T-cell (primary cell): ENCODE measurements at regions not wholly inside any gene's neighbourhood (a gene's known extent, or its start where the extent isn't known, plus 50 kb on each side); places are given as distances from the start of the nearest gene placed in this dataset.
"Not testable (repeated sequence)": the region's sequence is repeated elsewhere in the genome, so short reads cannot be mapped to it uniquely, and the experiment has no call there.

Experiments used
- ATAC-seq, 4 experiments: fragments of 200-7000 bp in 3 of 4; fragments of 150-1000 bp in 1 of 4; cut with Tn5 transposase; replicated peaks in 1 of 4; 1 replicate in 3 of 4; 2 replicates in 1 of 4; pipeline ENCODE4 v1.10.0; 2021; ENCODE audit warnings: moderate library complexity in 3 of 4, mild to moderate bottlenecking in 2 of 4, moderate number of reproducible peaks in 1 of 4
- CTCF ChIA-PET, 2 donors: fragments of 300-600 bp; sonication (Branson Sonifier 250); formaldehyde crosslinking; loops; one replicate each; lab custom pipeline; 2022; ENCODE audit warnings: antibody characterized with exemption in 2 of 2; lab: Charles Lee
- POLR2A ChIA-PET, 2 donors: fragments of 300-600 bp; sonication (Branson Sonifier 250); formaldehyde crosslinking; loops; one replicate each; lab custom pipeline; 2022; ENCODE audit warnings: antibody characterized with exemption in 2 of 2; lab: Charles Lee
- DNase-seq, 35 experiments: peaks; one replicate each; pipeline versions ENCODE4 v3.0.0 to v3.0.0-alpha.2; 2013 to 2023
- H3K27ac ChIP-seq: one replicate; pipeline ENCODE4 v1.5.1; 2013; ENCODE audit warnings: low read length
- H3K27me3 ChIP-seq, 2 experiments: replicated peaks in 1 of 2; 1 replicate in 1 of 2; 2 replicates in 1 of 2; pipeline versions ENCODE4 v1.6.1 to v1.7.0; 2013; ENCODE audit warnings: low read length in 1 of 2, mixed read lengths in 1 of 2; ENCODE audit not compliant: control insufficient read depth in 2 of 2, insufficient read depth in 2 of 2; ENCODE audit errors: extremely low read depth in 1 of 2
- H3K36me3 ChIP-seq, 2 donors: 1 replicate in 1 of 2; 2 replicates in 1 of 2; pipeline versions ENCODE4 v1.6.1 to v1.7.0; 2013; ENCODE audit warnings: low read length in 1 of 2; ENCODE audit not compliant: control insufficient read depth in 2 of 2, insufficient read depth in 1 of 2; ENCODE audit errors: extremely low read depth in 1 of 2
- H3K4me1 ChIP-seq, 2 experiments: 1 replicate in 1 of 2; 2 replicates in 1 of 2; pipeline versions ENCODE4 v1.6.1 to v1.7.0; 2013; ENCODE audit warnings: low read length in 2 of 2, mixed read lengths in 1 of 2; ENCODE audit not compliant: insufficient read depth in 2 of 2, control insufficient read depth in 1 of 2; ENCODE audit errors: extremely low read depth in 1 of 2
- H3K4me3 ChIP-seq, 2 donors: 1 replicate in 1 of 2; 2 replicates in 1 of 2; pipeline versions ENCODE4 v1.5.1 to v1.7.0; 2013; ENCODE audit warnings: mild to moderate bottlenecking in 2 of 2, low read length in 1 of 2, moderate library complexity in 1 of 2; ENCODE audit not compliant: control insufficient read depth in 1 of 2; ENCODE audit errors: extremely low read depth in 1 of 2
- H3K9me3 ChIP-seq: 2 replicates; pipeline ENCODE4 v1.7.0; 2013
- H3K27ac Mint-ChIP-seq, 2 donors: one replicate each; pipeline ENCODE4 v1.8.0; 2020 to 2021; ENCODE audit warnings: mild to moderate bottlenecking in 2 of 2, mixed read lengths in 2 of 2
- H3K27me3 Mint-ChIP-seq, 2 donors: one replicate each; pipeline ENCODE4 v1.8.0; 2021 to 2022; ENCODE audit warnings: mixed read lengths in 2 of 2
- H3K36me3 Mint-ChIP-seq: one replicate; pipeline ENCODE4 v1.8.0; 2021; ENCODE audit warnings: mixed read lengths
- H3K4me1 Mint-ChIP-seq, 3 donors: one replicate each; pipeline ENCODE4 v1.8.0; 2020 to 2022; ENCODE audit warnings: mixed read lengths in 3 of 3, mild to moderate bottlenecking in 1 of 3
- H3K4me3 Mint-ChIP-seq, 3 donors: one replicate each; pipeline ENCODE4 v1.8.0; 2020 to 2022; ENCODE audit warnings: mild to moderate bottlenecking in 3 of 3, mixed read lengths in 3 of 3, moderate library complexity in 3 of 3
- H3K9me3 Mint-ChIP-seq, 3 donors: one replicate each; pipeline ENCODE4 v1.8.0; 2020 to 2022; ENCODE audit warnings: mixed read lengths in 3 of 3
- WGBS: methylation state at CpG from one replicate; pipeline ENCODE4 v1.1.5; 2013; ENCODE audit warnings: missing lambda C conversion rate; ENCODE audit not compliant: insufficient coverage; 5-methylcytosine and 5-hydroxymethylcytosine counted together

DNA sequence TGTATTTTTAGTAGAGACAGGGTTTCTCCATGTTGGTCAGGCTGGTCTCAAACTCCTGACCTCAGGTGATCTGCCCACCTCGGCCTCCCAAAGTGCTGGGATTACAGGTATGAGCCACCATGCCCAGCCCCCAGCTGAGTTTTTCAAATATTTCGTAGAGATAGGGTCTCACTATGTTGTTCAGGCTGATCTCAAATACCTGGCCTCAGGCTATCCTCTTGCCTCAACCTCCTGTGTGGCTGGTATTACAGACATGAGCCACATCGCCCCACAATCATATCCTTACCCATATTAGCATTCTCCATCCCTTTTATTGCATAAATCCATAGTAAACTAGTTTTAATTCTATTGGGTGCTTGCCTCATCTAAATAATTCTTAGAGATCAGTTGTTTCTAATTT, 157.6 kb upstream of the HEY2 start:
- POLR2A ChIA-PET, H3K36me3 ChIP-seq, H3K4me3 Mint-ChIP-seq, CTCF ChIA-PET, H3K27me3 Mint-ChIP-seq, H3K4me1 ChIP-seq, H3K9me3 Mint-ChIP-seq, H3K4me3 ChIP-seq, ATAC-seq, H3K27me3 ChIP-seq, H3K27ac Mint-ChIP-seq, DNase-seq, H3K27ac ChIP-seq, H3K4me1 Mint-ChIP-seq, H3K9me3 ChIP-seq, H3K36me3 Mint-ChIP-seq: not testable (repeated sequence)
- 17% methylated on average over 1 of the region's 3 CpGs for WGBS

- no peaks in the 10 kb centered on the region for H3K36me3 Mint-ChIP-seq
- no peak overlapping the region for H3K27ac ChIP-seq
- ChIA-PET CTCF (interaction anchor here in 1 of 2 donors (0.6 kb wide), 1 partner anchor 1520 kb away, joined by 3 read pairs; no protein-coding TSS in a partner anchor), POLR2A (no interaction called here)
- H3K4me1 ChIP-seq = no peaks in the 10 kb centered on the region
- H3K27me3 Mint-ChIP-seq = peaks cover 7 to 11% of the 10 kb centered on the region in 2 donors
- no peaks in the 10 kb centered on the region for H3K27me3 ChIP-seq
- DNase-seq (no peak), ATAC-seq (no peak)
- no peak overlapping the region for H3K4me3 ChIP-seq
- no peak overlapping the region for H3K4me3 Mint-ChIP-seq
- H3K36me3 ChIP-seq = no peaks in the 10 kb centered on the region
- no peak overlapping the region for H3K27ac Mint-ChIP-seq
- H3K9me3 ChIP-seq = no peaks in the 10 kb centered on the region
- H3K4me1 Mint-ChIP-seq = no peaks in the 10 kb centered on the region
- H3K9me3 Mint-ChIP-seq = no peaks in the 10 kb centered on the region
Observed at GRCh38 chr6:125593746-125594145, 155.7 kb upstream of the HEY2 start.

- Histone ChIP-seq H3K27me3 (no peaks in the 10 kb centered on the region), H3K36me3 (no peaks in the 10 kb centered on the region), H3K4me1 (no peaks in the 10 kb centered on the region), H3K9me3 (no peaks in the 10 kb centered on the region), H3K4me3 (no peak overlapping the region), H3K27ac (no peak overlapping the region)
- H3K27ac Mint-ChIP-seq = no peak overlapping the region
- ATAC-seq = no peak
- DNase-seq = no peak
- H3K27me3 Mint-ChIP-seq = peaks cover 9 to 18% of the 10 kb centered on the region in 2 donors
- no peaks in the 10 kb centered on the region for H3K4me1 Mint-ChIP-seq
- H3K4me3 Mint-ChIP-seq = no peak overlapping the region
- ChIA-PET POLR2A (no interaction called here), CTCF (no interaction called here)
- no peaks in the 10 kb centered on the region for H3K9me3 Mint-ChIP-seq
- WGBS = 87% methylated on average over 3 of the region's 3 CpGs
- no peaks in the 10 kb centered on the region for H3K36me3 Mint-ChIP-seq
Observed at GRCh38 chr6:125596020-125596419, 153.4 kb upstream of the HEY2 start.

- Mint-ChIP-seq H3K27me3 (peaks cover 14 to 18% of the 10 kb centered on the region in 2 donors), H3K27ac (no peak overlapping the region), H3K36me3 (no peaks in the 10 kb centered on the region), H3K4me3 (no peak overlapping the region), H3K9me3 (no peaks in the 10 kb centered on the region), H3K4me1 (no peaks in the 10 kb centered on the region)
- Histone ChIP-seq H3K9me3 (no peaks in the 10 kb centered on the region), H3K27me3 (no peaks in the 10 kb centered on the region), H3K27ac (no peak overlapping the region), H3K36me3 (no peaks in the 10 kb centered on the region), H3K4me1 (no peaks in the 10 kb centered on the region), H3K4me3 (no peak overlapping the region)
- ATAC-seq (no peak), DNase-seq (no peak)
- CTCF ChIA-PET = no interaction called here
- WGBS = 81% methylated on average over 4 of the region's 7 CpGs
- POLR2A ChIA-PET = interaction anchor here in 1 of 2 donors (0.7 kb wide), 1 partner anchor 74 kb away, joined by 3 read pairs; no protein-coding TSS in a partner anchor
Observed at GRCh38 chr6:125597411-125598253, 151.8 kb upstream of the HEY2 start.

DNA sequence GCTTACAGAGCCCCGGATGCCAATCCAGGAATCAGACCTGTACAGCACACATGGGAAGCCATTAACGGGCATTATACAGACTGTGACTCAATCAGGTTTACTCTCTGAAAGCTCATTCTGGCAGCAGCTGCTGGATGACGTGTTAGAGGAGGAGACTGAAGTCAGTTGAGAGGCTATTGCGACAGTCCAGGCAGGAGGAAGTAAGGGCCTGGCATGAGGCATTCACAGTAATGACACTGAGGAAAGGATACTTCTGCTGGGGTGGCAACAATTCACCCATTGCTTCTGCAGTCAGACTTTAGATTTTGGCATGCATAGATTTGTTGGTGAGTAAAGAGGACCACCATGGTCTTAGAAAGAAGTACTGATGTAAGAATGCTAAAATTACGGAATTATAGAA, 151.0 kb upstream of the HEY2 start:
- DNase-seq = peak in 1 of 35 experiments; percentile 1

DNA sequence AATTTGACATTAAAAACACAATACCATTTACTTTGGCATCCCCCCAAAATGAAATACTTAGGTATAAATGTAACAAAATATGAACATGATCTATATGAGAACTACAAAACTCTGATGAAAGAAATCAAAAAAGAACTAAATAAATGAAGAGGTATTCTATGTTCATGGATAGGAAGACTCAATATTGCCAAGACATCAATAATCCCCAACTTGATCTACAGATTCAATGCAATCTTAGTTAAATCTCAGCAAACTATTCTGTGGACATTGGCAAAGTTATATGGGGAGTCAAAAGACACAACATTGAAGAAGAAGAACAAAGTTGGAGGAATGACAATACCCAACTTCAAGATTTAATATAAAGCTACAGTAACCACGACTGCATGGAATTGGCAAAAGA, 145.2 kb upstream of the HEY2 start:
- Histone ChIP-seq H3K27ac (no peak overlapping the region), H3K9me3 (no peaks in the 10 kb centered on the region), H3K27me3 (no peaks in the 10 kb centered on the region), H3K4me3 (no peak overlapping the region), H3K4me1 (no peaks in the 10 kb centered on the region), H3K36me3 (no peaks in the 10 kb centered on the region)
- ChIA-PET POLR2A (no interaction called here), CTCF (interaction anchor here in 1 of 2 donors (1.1 kb wide), 1 partner anchor 341 kb away, joined by 3 read pairs; no protein-coding TSS in a partner anchor)
- Mint-ChIP-seq H3K27ac (no peak overlapping the region), H3K27me3 (peaks cover 4 to 17% of the 10 kb centered on the region in 2 donors), H3K36me3 (no peaks in the 10 kb centered on the region), H3K4me3 (no peak overlapping the region), H3K4me1 (no peaks in the 10 kb centered on the region), H3K9me3 (no peaks in the 10 kb centered on the region)
- ATAC-seq = no peak
- WGBS = no CpG with 5 or more reads among the region's 1 CpG
- no peak for DNase-seq

More for the DNA sequence above, 151.0 kb upstream of the HEY2 start:
- Mint-ChIP-seq H3K27me3 (peaks cover 14 to 18% of the 10 kb centered on the region in 2 donors), H3K36me3 (no peaks in the 10 kb centered on the region), H3K9me3 (no peaks in the 10 kb centered on the region), H3K4me3 (no peak overlapping the region), H3K4me1 (no peaks in the 10 kb centered on the region), H3K27ac (no peak overlapping the region)
- no peaks in the 10 kb centered on the region for H3K27me3 ChIP-seq
- no peaks in the 10 kb centered on the region for H3K36me3 ChIP-seq
- H3K4me1 ChIP-seq = no peaks in the 10 kb centered on the region
- no peak overlapping the region for H3K4me3 ChIP-seq
- POLR2A ChIA-PET = no interaction called here
- no peaks in the 10 kb centered on the region for H3K9me3 ChIP-seq
- 85% methylated on average over 4 of the region's 5 CpGs for WGBS
- no peak overlapping the region for H3K27ac ChIP-seq
- ATAC-seq = no peak
- CTCF ChIA-PET = no interaction called here
